H1 (cell line): ENCODE measurements at regions not wholly inside any gene's neighbourhood (a gene's known extent, or its start where the extent isn't known, plus 50 kb on each side); places are given as distances from the start of the nearest gene placed in this dataset.

Experiments
- CTCF ChIA-PET: fragments of 300-600 bp; sonication (Branson Sonifier 250); formaldehyde crosslinking; loops from one replicate; lab custom pipeline; 2021; ENCODE audit not compliant: partially characterized antibody; lab: Charles Lee
- POLR2A ChIA-PET: fragments of 300-600 bp; sonication (Branson Sonifier 250); formaldehyde crosslinking; loops from one replicate; lab custom pipeline; 2021; ENCODE audit warnings: inconsistent platforms; ENCODE audit not compliant: partially characterized antibody; lab: Charles Lee
- DNase-seq, 2 experiments: peaks; one replicate each; pipeline versions ENCODE4 v3.0.0 to v3.0.0-alpha.2; 2010 to 2022; ENCODE audit warnings: low spot score in 2 of 2, low read depth in 1 of 2, mixed read lengths in 1 of 2
- FAIRE-seq: peaks from 2 replicates; lab custom pipeline; 2011; peaks lifted over from hg19 to GRCh38; lab: Jason Lieb, UNC
- H2AFZ ChIP-seq: 2 replicates; pipeline ENCODE4 v1.8.1; 2012; ENCODE audit warnings: low read length, inconsistent platforms
- H2AK5ac ChIP-seq: 2 replicates; pipeline ENCODE4 v1.6.1; 2013; ENCODE audit warnings: low read depth, low read length
- H2BK120ac ChIP-seq: replicated peaks from 2 replicates; pipeline ENCODE3; 2013; ENCODE audit warnings: low read depth, low read length, inconsistent platforms
- H2BK12ac ChIP-seq: 2 replicates; pipeline ENCODE4 v1.6.1; 2013; ENCODE audit warnings: low read depth, low read length
- H2BK15ac ChIP-seq: 2 replicates; pipeline ENCODE4 v1.6.1; 2013; ENCODE audit warnings: low read length
- H2BK20ac ChIP-seq: 2 replicates; pipeline ENCODE4 v1.6.1; 2013; ENCODE audit warnings: low read length
- H2BK5ac ChIP-seq: 2 replicates; pipeline ENCODE4 v1.6.1; 2013; ENCODE audit warnings: low read depth, low read length
- H3K14ac ChIP-seq: 2 replicates; pipeline ENCODE4 v1.6.1; 2013; ENCODE audit warnings: inconsistent platforms; ENCODE audit not compliant: insufficient read length
- H3K18ac ChIP-seq: 2 replicates; pipeline ENCODE4 v1.6.1; 2013; ENCODE audit warnings: low read length; ENCODE audit errors: extremely low read depth
- H3K23ac ChIP-seq: 2 replicates; pipeline ENCODE4 v1.6.1; 2013; ENCODE audit warnings: inconsistent platforms; ENCODE audit not compliant: insufficient read length
- H3K23me2 ChIP-seq: 2 replicates; pipeline ENCODE4 v1.6.1; 2013; ENCODE audit warnings: low read depth, low read length
- H3K27ac ChIP-seq: 2 replicates; pipeline ENCODE4 v1.6.1; 2011; ENCODE audit warnings: low read depth, low read length, inconsistent platforms
- H3K27me3 ChIP-seq, 4 experiments: replicated peaks in 1 of 4; 1 replicate in 1 of 4; 2 replicates in 3 of 4; pipeline versions ENCODE4 v1.6.1 to v1.8.1; 2011 to 2013; ENCODE audit warnings: low read length in 3 of 4, mild to moderate bottlenecking in 3 of 4, inconsistent platforms in 2 of 4, mixed read lengths in 2 of 4, moderate library complexity in 1 of 4; ENCODE audit not compliant: control insufficient read depth in 3 of 4, insufficient read depth in 3 of 4; ENCODE audit errors: extremely low read depth in 1 of 4
- H3K36me3 ChIP-seq, 4 experiments: 2 replicates each; pipeline versions ENCODE4 v1.6.1 to v1.8.1; 2011 to 2013; ENCODE audit warnings: mild to moderate bottlenecking in 4 of 4, low read length in 3 of 4, moderate library complexity in 2 of 4, control low read depth in 1 of 4, inconsistent platforms in 1 of 4; ENCODE audit not compliant: insufficient read depth in 4 of 4, control insufficient read depth in 2 of 4
- H3K4ac ChIP-seq: replicated peaks from 2 replicates; pipeline ENCODE3; 2013; ENCODE audit warnings: low read length, low read depth, mixed read lengths, inconsistent platforms; ENCODE audit not compliant: insufficient read length
- H3K4me1 ChIP-seq, 4 experiments: replicated peaks in 1 of 4; 1 replicate in 1 of 4; 2 replicates in 3 of 4; pipeline versions ENCODE4 v1.6.1 to v1.8.1; 2011 to 2013; ENCODE audit warnings: low read length in 3 of 4, inconsistent platforms in 2 of 4, mixed read lengths in 1 of 4; ENCODE audit not compliant: insufficient read depth in 4 of 4, control insufficient read depth in 3 of 4
- H3K4me2 ChIP-seq, 2 experiments: 2 replicates each; pipeline versions ENCODE4 v1.6.1 to v1.8.1; 2011 to 2013; ENCODE audit warnings: low read depth in 2 of 2, low read length in 2 of 2, control low read depth in 1 of 2, inconsistent platforms in 1 of 2, mild to moderate bottlenecking in 1 of 2; ENCODE audit not compliant: insufficient read depth in 1 of 2
- H3K4me3 ChIP-seq, 4 experiments: fragments of 200-600, 300-600 bp in 1 of 4; sonication (generic), shearing (Covaris generic), sonication (Bioruptor Twin) in 1 of 4; 2 replicates each; pipeline versions ENCODE4 v1.5.1 to v1.8.1; 2011 to 2016; ENCODE audit warnings: low read length in 4 of 4, low read depth in 3 of 4, control low read depth in 2 of 4, inconsistent platforms in 2 of 4, mild to moderate bottlenecking in 2 of 4, mixed read lengths in 1 of 4, moderate library complexity in 1 of 4; ENCODE audit not compliant: insufficient read depth in 2 of 4; ENCODE audit errors: extremely low read depth in 1 of 4
- H3K56ac ChIP-seq: replicated peaks from 2 replicates; pipeline ENCODE3; 2013; ENCODE audit warnings: low read depth, mild to moderate bottlenecking, mixed read lengths, low read length, inconsistent platforms; ENCODE audit not compliant: insufficient read length
- H3K79me1 ChIP-seq: 2 replicates; pipeline ENCODE4 v1.6.1; 2013; ENCODE audit warnings: low read depth, low read length, control low read depth
- H3K79me2 ChIP-seq, 2 experiments: 2 replicates each; pipeline versions ENCODE4 v1.6.1 to v1.8.1; 2012 to 2013; ENCODE audit warnings: low read length in 2 of 2, mild to moderate bottlenecking in 2 of 2, inconsistent platforms in 1 of 2; ENCODE audit not compliant: insufficient read depth in 2 of 2, control insufficient read depth in 1 of 2
- H3K9ac ChIP-seq, 4 experiments: replicated peaks in 1 of 4; 1 replicate in 1 of 4; 2 replicates in 3 of 4; pipeline versions ENCODE4 v1.6.1 to v1.8.1; 2011 to 2013; ENCODE audit warnings: low read depth in 3 of 4, low read length in 3 of 4, control low read depth in 2 of 4, mild to moderate bottlenecking in 2 of 4, moderate library complexity in 2 of 4, inconsistent platforms in 1 of 4; ENCODE audit errors: extremely low read depth in 1 of 4
- H3K9me3 ChIP-seq, 2 experiments: 2 replicates each; pipeline versions ENCODE4 v1.6.1 to v1.8.1; 2012 to 2013; ENCODE audit warnings: mild to moderate bottlenecking in 2 of 2, moderate library complexity in 2 of 2, control low read depth in 1 of 2, inconsistent platforms in 1 of 2, low read depth in 1 of 2, low read length in 1 of 2, mixed read lengths in 1 of 2; ENCODE audit not compliant: insufficient read depth in 2 of 2
- H4K20me1 ChIP-seq, 2 experiments: replicated peaks in 1 of 2; 2 replicates each; pipeline versions ENCODE3 to v1.8.1; 2011 to 2013; ENCODE audit warnings: inconsistent platforms in 2 of 2, low read length in 2 of 2, mild to moderate bottlenecking in 1 of 2; ENCODE audit not compliant: insufficient read depth in 2 of 2, control insufficient read depth in 1 of 2
- H4K5ac ChIP-seq: 2 replicates; pipeline ENCODE4 v1.6.1; 2013; ENCODE audit warnings: low read length, low read depth, mixed read lengths, inconsistent platforms; ENCODE audit not compliant: insufficient read length
- H4K8ac ChIP-seq: 2 replicates; pipeline ENCODE4 v1.8.0; 2013; ENCODE audit warnings: mild to moderate bottlenecking, moderate library complexity, low read length, inconsistent platforms; ENCODE audit not compliant: insufficient read depth; ENCODE audit errors: extremely low read depth
- H4K91ac ChIP-seq: replicated peaks from 2 replicates; pipeline ENCODE3; 2013; ENCODE audit warnings: low read length, mixed read lengths, inconsistent platforms; ENCODE audit not compliant: insufficient read length
- CBX5 ChIP-seq: fragments of 300-800, 300-1000 bp; sonication (generic); IDR thresholded peaks from 2 replicates; pipeline ENCODE4 v1.7.1; 2016; ENCODE audit warnings: antibody characterized with exemption, low read length, low read depth
- CTBP2 ChIP-seq: IDR thresholded peaks from 2 replicates; pipeline ENCODE4 v1.7.0; 2011; ENCODE audit warnings: borderline replicate concordance, mild to moderate bottlenecking, moderate library complexity, mixed read lengths, low read length; ENCODE audit not compliant: insufficient read depth, insufficient read length
- FOSL1 ChIP-seq: IDR thresholded peaks from 2 replicates; pipeline ENCODE4 v1.6.1; 2011; ENCODE audit warnings: mild to moderate bottlenecking, low read depth, low read length, moderate library complexity; ENCODE audit not compliant: insufficient read depth
- KDM4A ChIP-seq: IDR thresholded peaks from one replicate; pipeline ENCODE4 v1.7.1; 2012; ENCODE audit warnings: low read depth, mild to moderate bottlenecking, moderate library complexity, low read length, inconsistent platforms; ENCODE audit not compliant: severe bottlenecking
- NANOG ChIP-seq: IDR thresholded peaks from 2 replicates; pipeline ENCODE4 v1.6.1; 2011; ENCODE audit warnings: low read length, low read depth, mild to moderate bottlenecking, inconsistent platforms; ENCODE audit not compliant: insufficient read depth, poor library complexity, severe bottlenecking
- NRF1 ChIP-seq: IDR thresholded peaks from 2 replicates; pipeline ENCODE4 v1.6.1; 2011; ENCODE audit warnings: mild to moderate bottlenecking, low read depth, low read length, improper control_type of control experiment
- POLR2A ChIP-seq, 2 experiments: IDR thresholded peaks; 1 replicate in 1 of 2; 2 replicates in 1 of 2; pipeline ENCODE4 v1.6.1; 2011; ENCODE audit warnings: low read depth in 2 of 2, low read length in 2 of 2, mild to moderate bottlenecking in 2 of 2; ENCODE audit errors: control extremely low read depth in 1 of 2
- POLR2AphosphoS5 ChIP-seq: IDR thresholded peaks from 2 replicates; pipeline ENCODE4 v1.6.1; 2011; ENCODE audit warnings: low read depth, low read length
- SAP30 ChIP-seq: fragments of 300-600 bp; sonication (generic); IDR thresholded peaks from 2 replicates; pipeline ENCODE4 v1.7.1; 2012; ENCODE audit warnings: low read length, moderate library complexity, mild to moderate bottlenecking, inconsistent platforms; ENCODE audit not compliant: insufficient read depth, insufficient replicate concordance
- SP4 ChIP-seq: IDR thresholded peaks from 2 replicates; pipeline ENCODE4 v1.6.1; 2012; ENCODE audit warnings: low read length, inconsistent platforms
- SRF ChIP-seq: IDR thresholded peaks from 2 replicates; pipeline ENCODE4 v1.6.1; 2011; ENCODE audit warnings: mild to moderate bottlenecking, low read depth, low read length, moderate library complexity
- TAF1 ChIP-seq: IDR thresholded peaks from 2 replicates; pipeline ENCODE4 v1.6.1; 2011; ENCODE audit warnings: mild to moderate bottlenecking, low read depth, low read length
- ZNF274 ChIP-seq: IDR thresholded peaks from 2 replicates; pipeline ENCODE4 v1.7.0; 2012; ENCODE audit warnings: low read length, borderline replicate concordance; ENCODE audit errors: extremely low read depth
- WGBS, 2 experiments: shearing (Covaris generic) in 1 of 2; methylation state at CpG; one replicate each; pipeline versions ENCODE4 v1.1.6 to v1.1.7; 2013 to 2015; ENCODE audit warnings: low lambda C conversion rate in 2 of 2, mixed read lengths in 2 of 2, inconsistent platforms in 1 of 2, low coverage in 1 of 2, missing lambda C conversion rate in 1 of 2; ENCODE audit not compliant: insufficient replicate concordance in 2 of 2, insufficient coverage in 1 of 2, insufficient read length in 1 of 2; ENCODE audit errors: extremely low coverage in 1 of 2, missing lambda C conversion rate in 1 of 2; 5-methylcytosine and 5-hydroxymethylcytosine counted together
- TF ChIP-seq, protein P1 (sequence below): IDR thresholded peaks from 2 replicates; pipeline ENCODE4 v1.6.1; 2012; ENCODE audit warnings: inconsistent platforms

DNA sequence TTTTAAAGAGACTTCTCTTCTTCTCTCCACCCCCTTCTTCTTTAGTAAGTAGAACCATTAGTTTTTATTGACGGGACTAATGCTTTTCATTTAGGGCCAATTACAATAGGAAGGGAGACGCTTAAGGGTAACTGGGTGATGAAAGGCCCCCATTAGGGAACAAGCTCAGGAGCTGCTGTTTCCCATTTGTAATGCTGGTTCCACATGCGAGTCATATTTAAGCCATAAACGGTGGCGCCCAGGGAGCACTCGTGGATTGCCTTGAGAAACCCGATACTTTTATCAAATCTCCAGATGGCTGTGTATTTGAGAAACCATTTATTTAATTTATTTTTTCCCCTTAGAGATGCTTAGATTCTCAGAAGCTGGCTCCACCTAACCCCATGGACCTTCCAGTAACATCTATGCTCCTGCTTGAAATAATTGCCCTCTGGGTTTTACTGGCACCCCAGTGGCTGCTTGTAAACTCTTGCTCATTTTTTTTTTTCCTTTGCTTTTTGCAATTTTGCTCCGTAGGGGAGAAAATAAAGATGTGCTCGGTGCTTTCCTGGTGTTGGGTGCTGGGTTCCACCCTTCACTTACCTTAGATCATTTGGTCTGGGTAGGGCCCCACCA is 124.2 kb upstream of the MSX1 start:
- no peak overlapping the region for H2BK20ac ChIP-seq
- H3K4me1 ChIP-seq = no peaks in the 10 kb centered on the region
- no peak overlapping the region for H2BK12ac ChIP-seq
- H2BK5ac ChIP-seq = no peak overlapping the region
- ChIA-PET CTCF (interaction anchor here (0.6 to 1.3 kb wide), 4 partner anchors 9 to 397 kb away, joined by 3 to 7 read pairs (median 3); no protein-coding TSS in a partner anchor), POLR2A (interaction anchor here (1.4 kb wide), 1 partner anchor 53 kb away, joined by 3 read pairs; no protein-coding TSS in a partner anchor)
- no peaks in the 10 kb centered on the region for H3K9me3 ChIP-seq
- no peak overlapping the region for H3K9ac ChIP-seq
- no peak for FAIRE-seq
- no peak overlapping the region for H3K4me2 ChIP-seq
- H4K8ac ChIP-seq = no peak overlapping the region
- DNase-seq = no peak
- no peaks in the 10 kb centered on the region; a peak in 2 of 7 replicates for H3K27me3 ChIP-seq
- peaks cover 2 to 3% of the 10 kb centered on the region in 2 experiments for H4K20me1 ChIP-seq
- H3K23me2 ChIP-seq = no peaks in the 10 kb centered on the region
- no peak overlapping the region for H2BK15ac ChIP-seq
- H3K14ac ChIP-seq = no peak overlapping the region
- H3K23ac ChIP-seq = no peak overlapping the region
- no peak overlapping the region for H3K27ac ChIP-seq
- H3K4ac ChIP-seq = no peak overlapping the region
- no peaks in the 10 kb centered on the region for H3K36me3 ChIP-seq
- H3K56ac ChIP-seq = no peak overlapping the region
- H3K79me2 ChIP-seq = no peaks in the 10 kb centered on the region
- H4K91ac ChIP-seq = no peak overlapping the region
- no peak overlapping the region for H4K5ac ChIP-seq
- H3K79me1 ChIP-seq = no peaks in the 10 kb centered on the region
- H3K18ac ChIP-seq = no peak overlapping the region
- H2BK120ac ChIP-seq = no peak overlapping the region
- H2AK5ac ChIP-seq = no peak overlapping the region
- 88% methylated on average over 9 of the region's 9 CpGs; no CpG with 5 or more reads in 1 of the 2 experiments for WGBS, 2 experiments
- H2AFZ ChIP-seq = no peak overlapping the region
- no peak overlapping the region for H3K4me3 ChIP-seq
- TF ChIP-seq CBX5 (no peak), SRF (no peak), TAF1 (no peak), FOSL1 (no peak), CTBP2 (no peak), SP4 (no peak), ZNF274 (no peak), POLR2AphosphoS5 (no peak), POLR2A (IDR thresholded peaks at IDR 0.05; ENCODE audit: control extremely low read depth in 1 of 2, low read depth in 2 of 2, low read length in 2 of 2) (no peak), NRF1 (no peak), NANOG (no peak), KDM4A (no peak), SAP30 (no peak)
- TF ChIP-seq, protein P1, sequence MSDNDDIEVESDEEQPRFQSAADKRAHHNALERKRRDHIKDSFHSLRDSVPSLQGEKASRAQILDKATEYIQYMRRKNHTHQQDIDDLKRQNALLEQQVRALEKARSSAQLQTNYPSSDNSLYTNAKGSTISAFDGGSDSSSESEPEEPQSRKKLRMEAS = no peak
